SK-N-SH (cell line): ENCODE measurements at regions not wholly inside any gene's neighbourhood (a gene's known extent, or its start where the extent isn't known, plus 50 kb on each side); places are given as distances from the start of the nearest gene placed in this dataset.

Source experiments
- CTCF ChIP-seq: fragments of 200-600 bp; sonication (generic); IDR thresholded peaks from 2 replicates; pipeline ENCODE4 v1.6.1; 2017; ENCODE audit warnings: antibody characterized with exemption, mild to moderate bottlenecking, moderate library complexity
- MAX ChIP-seq: IDR thresholded peaks from 2 replicates; pipeline ENCODE4 v1.4.0; 2012; ENCODE audit warnings: low read depth
- MXI1 ChIP-seq: IDR thresholded peaks from 2 replicates; pipeline ENCODE4 v1.6.1; 2012; ENCODE audit warnings: mild to moderate bottlenecking, low read depth, low read length, improper control_type of control experiment
- PBX3 ChIP-seq: IDR thresholded peaks from 2 replicates; pipeline ENCODE4; 2012
- RCOR1 ChIP-seq: fragments of 150-350 bp; IDR thresholded peaks from 2 replicates; pipeline ENCODE4 v1.6.1; 2017; ENCODE audit warnings: antibody characterized with exemption, low read length
- TCF12 ChIP-seq: IDR thresholded peaks from 2 replicates; pipeline ENCODE4 v1.4.0; 2012
- YY1 ChIP-seq: IDR thresholded peaks from 2 replicates; pipeline ENCODE4 v1.4.0; 2012; ENCODE audit warnings: low read depth, mild to moderate bottlenecking

GRCh38 chr12:100044266-100044665 lies 59.5 kb upstream of the ANKS1B start:
- TF ChIP-seq PBX3, result peak; percentile 66
- TF ChIP-seq YY1, result no peak
- no peak for TF ChIP-seq CTCF
- no peak for TF ChIP-seq RCOR1
- no peak for TF ChIP-seq MXI1
- no peak for TF ChIP-seq MAX
- TF ChIP-seq TCF12, result peak; percentile 71
